CD1c-positive myeloid dendritic cell (primary cell): ENCODE measurements at regions not wholly inside any gene's neighbourhood (a gene's known extent, or its start where the extent isn't known, plus 50 kb on each side); places are given as distances from the start of the nearest gene placed in this dataset.
"Not testable (repeated sequence)": the region's sequence is repeated elsewhere in the genome, so short reads cannot be mapped to it uniquely, and the experiment has no call there.

ENCODE experiments used
- DNase-seq: peaks from one replicate; pipeline ENCODE4 v3.0.0-alpha.2; 2016; ENCODE audit errors: extremely low spot score

GRCh38 chr18:30446605-30447004 lies 595.9 kb downstream of the DSC3 start:
- no peak for DNase-seq

GRCh38 chr18:30444544-30444943 lies 598.0 kb downstream of the DSC3 start:
- no peak for DNase-seq

- DNase-seq, result no peak
Measured at GRCh38 chr18:30440351-30440750, 602.2 kb downstream of the DSC3 start.

- DNase-seq, result no peak
Measured at GRCh38 chr18:30439174-30439573, 603.4 kb downstream of the DSC3 start.

GRCh38 chr18:30432349-30432748 lies 610.2 kb downstream of the DSC3 start:
- no peak for DNase-seq

GRCh38 chr18:30419399-30419798 lies 623.1 kb downstream of the DSC3 start:
- DNase-seq, result not testable (repeated sequence)

GRCh38 chr18:30415903-30416302 lies 626.6 kb downstream of the DSC3 start:
- no peak for DNase-seq

GRCh38 chr18:30409120-30409519 lies 633.4 kb downstream of the DSC3 start:
- DNase-seq, result no peak

GRCh38 chr18:30406728-30407127 lies 635.8 kb downstream of the DSC3 start:
- no peak for DNase-seq

GRCh38 chr18:30405038-30405437 lies 637.5 kb downstream of the DSC3 start:
- DNase-seq, result no peak

GRCh38 chr18:30404422-30404821 lies 638.1 kb downstream of the DSC3 start:
- DNase-seq, result no peak

GRCh38 chr18:30403278-30403677 lies 639.3 kb downstream of the DSC3 start:
- DNase-seq, result no peak

- DNase-seq, result no peak
Measured at GRCh38 chr18:30387401-30387800, 655.1 kb downstream of the DSC3 start.

GRCh38 chr18:30386624-30387023 lies 655.9 kb downstream of the DSC3 start:
- no peak for DNase-seq

GRCh38 chr18:30385684-30386083 lies 656.9 kb downstream of the DSC3 start:
- DNase-seq, result no peak

GRCh38 chr18:30381826-30382225 lies 660.7 kb downstream of the DSC3 start:
- DNase-seq, result no peak

- DNase-seq, result no peak
Measured at GRCh38 chr18:30378097-30378496, 664.4 kb downstream of the DSC3 start.

- no peak for DNase-seq
Measured at GRCh38 chr18:30376515-30376914, 666.0 kb downstream of the DSC3 start.

GRCh38 chr18:30361864-30362540 lies 680.5 kb downstream of the DSC3 start:
- DNase-seq, result no peak

GRCh38 chr18:30359521-30359920 lies 683.0 kb downstream of the DSC3 start:
- DNase-seq, result no peak

- no peak for DNase-seq
Measured at GRCh38 chr18:30358555-30358954, 684.0 kb downstream of the DSC3 start.

- no peak for DNase-seq
Measured at GRCh38 chr18:30352551-30353168, 689.9 kb downstream of the DSC3 start.

GRCh38 chr18:30350263-30350662 lies 692.3 kb downstream of the DSC3 start:
- DNase-seq, result no peak

- no peak for DNase-seq
Measured at GRCh38 chr18:30343090-30343489, 699.5 kb downstream of the DSC3 start.
